Stomach (tissue), 8 donors: ENCODE measurements at regions not wholly inside any gene's neighbourhood (a gene's known extent, or its start where the extent isn't known, plus 50 kb on each side); places are given as distances from the start of the nearest gene placed in this dataset.

ENCODE experiments used
- DNase-seq, 2 donors: peaks; one replicate each; pipeline versions ENCODE4 v3.0.0 to v3.0.0-alpha.2; 2013 to 2019
- H3K27ac ChIP-seq, 5 donors: fragments of 200-600 bp in 4 of 5; sonication (generic) in 4 of 5; one replicate each; pipeline ENCODE4 v1.5.1; 2013 to 2019; ENCODE audit warnings: mild to moderate bottlenecking in 1 of 5, moderate library complexity in 1 of 5
- H3K27me3 ChIP-seq, 3 donors: fragments of 200-600 bp; sonication (generic); one replicate each; pipeline ENCODE4 v1.5.1; 2017 to 2019; ENCODE audit warnings: mixed run types in 1 of 3
- H3K36me3 ChIP-seq, 4 donors: fragments of 200-600 bp; sonication (generic); 1 replicate in 3 of 4; 2 replicates in 1 of 4; pipeline ENCODE4 v1.5.1; 2016 to 2019
- H3K4me1 ChIP-seq, 4 donors: fragments of 200-600 bp; sonication (generic); one replicate each; pipeline ENCODE4 v1.5.1; 2016 to 2019
- H3K4me3 ChIP-seq, 4 donors: fragments of 200-600 bp; sonication (generic) in 3 of 4; one replicate each; pipeline ENCODE4 v1.5.1; 2016 to 2019; ENCODE audit warnings: mild to moderate bottlenecking in 1 of 4
- H3K9me3 ChIP-seq, 4 donors: fragments of 200-600 bp; sonication (generic); one replicate each; pipeline ENCODE4 v1.5.1; 2016 to 2019
- EP300 ChIP-seq: sonication (generic); formaldehyde crosslinking; IDR thresholded peaks from one replicate; pipeline ENCODE4 v1.6.1; 2017; ENCODE audit warnings: antibody characterized with exemption
- POLR2A ChIP-seq, 4 donors: fragments of 450-650 bp; IDR thresholded peaks; one replicate each; pipeline ENCODE4 v1.6.1; 2016; ENCODE audit warnings: antibody characterized with exemption in 4 of 4, control low read depth in 2 of 4, mild to moderate bottlenecking in 1 of 4, moderate library complexity in 1 of 4
- POLR2AphosphoS5 ChIP-seq, 3 donors: sonication (generic); formaldehyde crosslinking; IDR thresholded peaks; one replicate each; pipeline ENCODE4 v1.6.1; 2016; ENCODE audit warnings: antibody characterized with exemption in 3 of 3
- WGBS, 5 donors: extraction: QIAGEN DNeasy Blood & Tissue Kit in 3 of 5; methylation state at CpG; one replicate each; pipeline versions ENCODE4 v1.1.5 to v1.1.7; 2013 to 2018; 5-methylcytosine and 5-hydroxymethylcytosine counted together
- intact Hi-C: fragments of 100-400 bp; cut with DNase I; formaldehyde crosslinking; loops from one replicate; pipeline ENCODE4 v1.15.1; 2023; ENCODE audit warnings: low total_unique reads
- TF ChIP-seq, protein P1 (sequence below), 7 experiments: fragments of 450-650 bp in 4 of 7; fragments of 200-600 bp in 3 of 7; sonication (generic) in 3 of 7; IDR thresholded peaks; one replicate each; pipeline ENCODE4 v1.5.1; 2016 to 2019; ENCODE audit warnings: antibody characterized with exemption in 7 of 7, control low read depth in 2 of 7, mild to moderate bottlenecking in 1 of 7
- donor health status: healthy with polysubstance abuse.
- donor health status: Bipolar disorder and iron deficiency.
- donor health status: healthy.

DNA sequence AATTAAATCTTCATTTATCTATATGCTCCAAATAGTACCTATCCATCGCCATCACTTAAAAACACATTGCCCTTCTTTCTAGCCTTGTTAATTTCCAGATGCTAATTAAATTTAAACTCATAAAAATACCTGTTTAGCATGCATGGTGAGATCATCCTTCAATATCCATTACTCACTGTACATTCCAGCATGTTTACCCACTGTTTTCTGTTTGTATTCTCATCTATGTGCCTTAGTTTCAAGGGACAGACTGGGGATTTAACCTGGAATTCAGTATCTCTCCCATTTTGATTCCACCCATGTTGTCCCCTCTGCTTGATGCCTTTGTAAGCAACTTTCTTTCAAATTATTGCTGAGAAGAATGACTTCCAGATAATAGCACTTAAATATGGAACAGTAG, 208.0 kb downstream of the SPTSSA start:
- 92 to 100% (median 98%) methylated on average over 1 of the region's 1 CpG for WGBS, 5 donors
- Histone ChIP-seq H3K4me3 (no peak overlapping the region), H3K27ac (no peak overlapping the region), H3K36me3 (no peaks in the 10 kb centered on the region), H3K4me1 (no peaks in the 10 kb centered on the region), H3K9me3 (no peaks in the 10 kb centered on the region), H3K27me3 (no peaks in the 10 kb centered on the region)
- no peak for DNase-seq
- no peak for TF ChIP-seq EP300
- TF ChIP-seq POLR2A (IDR thresholded peaks at IDR 0.05) = no peak
- TF ChIP-seq POLR2AphosphoS5 (IDR thresholded peaks at IDR 0.05) = no peak
- TF ChIP-seq, protein P1, sequence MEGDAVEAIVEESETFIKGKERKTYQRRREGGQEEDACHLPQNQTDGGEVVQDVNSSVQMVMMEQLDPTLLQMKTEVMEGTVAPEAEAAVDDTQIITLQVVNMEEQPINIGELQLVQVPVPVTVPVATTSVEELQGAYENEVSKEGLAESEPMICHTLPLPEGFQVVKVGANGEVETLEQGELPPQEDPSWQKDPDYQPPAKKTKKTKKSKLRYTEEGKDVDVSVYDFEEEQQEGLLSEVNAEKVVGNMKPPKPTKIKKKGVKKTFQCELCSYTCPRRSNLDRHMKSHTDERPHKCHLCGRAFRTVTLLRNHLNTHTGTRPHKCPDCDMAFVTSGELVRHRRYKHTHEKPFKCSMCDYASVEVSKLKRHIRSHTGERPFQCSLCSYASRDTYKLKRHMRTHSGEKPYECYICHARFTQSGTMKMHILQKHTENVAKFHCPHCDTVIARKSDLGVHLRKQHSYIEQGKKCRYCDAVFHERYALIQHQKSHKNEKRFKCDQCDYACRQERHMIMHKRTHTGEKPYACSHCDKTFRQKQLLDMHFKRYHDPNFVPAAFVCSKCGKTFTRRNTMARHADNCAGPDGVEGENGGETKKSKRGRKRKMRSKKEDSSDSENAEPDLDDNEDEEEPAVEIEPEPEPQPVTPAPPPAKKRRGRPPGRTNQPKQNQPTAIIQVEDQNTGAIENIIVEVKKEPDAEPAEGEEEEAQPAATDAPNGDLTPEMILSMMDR (IDR thresholded peaks at IDR 0.05) = no peak
- intact Hi-C loops = no loop called here

- intact Hi-C loops = no loop called here
- no peak for DNase-seq
- Histone ChIP-seq H3K27ac (no peak overlapping the region), H3K36me3 (no peaks in the 10 kb centered on the region), H3K4me3 (no peak overlapping the region), H3K4me1 (no peaks in the 10 kb centered on the region), H3K27me3 (no peaks in the 10 kb centered on the region), H3K9me3 (no peaks in the 10 kb centered on the region)
- WGBS, 5 donors = 40 to 65% (median 52%) methylated on average over 2 of the region's 2 CpGs
- TF ChIP-seq POLR2AphosphoS5 (IDR thresholded peaks at IDR 0.05) (no peak), POLR2A (IDR thresholded peaks at IDR 0.05) (no peak), EP300 (no peak)
- TF ChIP-seq, protein P1 (IDR thresholded peaks at IDR 0.05) = no peak
These were observed 209.8 kb downstream of the SPTSSA start for GRCh38 chr14:34252227-34252626.

GRCh38 chr14:34251662-34252061, 210.4 kb downstream of the SPTSSA start:
- Histone ChIP-seq H3K4me3 (no peak overlapping the region), H3K36me3 (no peaks in the 10 kb centered on the region), H3K4me1 (no peaks in the 10 kb centered on the region), H3K9me3 (no peaks in the 10 kb centered on the region), H3K27me3 (no peaks in the 10 kb centered on the region), H3K27ac (no peak overlapping the region)
- intact Hi-C loops = no loop called here
- DNase-seq = peak in 1 of 2 donors; percentile 18
- TF ChIP-seq POLR2A (IDR thresholded peaks at IDR 0.05) = no peak
- TF ChIP-seq POLR2AphosphoS5 (IDR thresholded peaks at IDR 0.05) = no peak
- TF ChIP-seq, protein P1 (IDR thresholded peaks at IDR 0.05) = no peak
- no peak for TF ChIP-seq EP300
- 60 to 80% (median 75%) methylated on average over 6 of the region's 6 CpGs for WGBS, 5 donors

DNA sequence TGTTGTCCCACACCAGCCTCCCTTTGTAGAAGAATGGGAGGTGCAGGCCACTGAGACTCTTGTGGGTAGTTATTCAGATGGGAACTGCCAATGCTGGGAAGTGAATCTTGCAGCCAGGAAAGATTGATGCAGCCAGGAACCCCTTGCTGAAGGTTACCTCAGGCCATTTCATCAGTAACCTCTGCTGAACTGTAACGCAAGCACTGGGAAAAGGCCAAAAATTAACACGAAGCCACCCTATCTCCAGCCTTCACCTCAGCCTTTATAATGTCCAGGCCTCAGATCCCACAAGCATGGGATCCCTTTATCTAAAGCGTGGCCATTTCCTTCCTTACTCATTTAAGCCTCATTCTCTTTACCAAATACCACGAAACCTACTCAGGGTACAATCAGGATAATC, 211.1 kb downstream of the SPTSSA start:
- Histone ChIP-seq H3K36me3 (no peaks in the 10 kb centered on the region), H3K9me3 (no peaks in the 10 kb centered on the region), H3K4me3 (no peak overlapping the region), H3K27me3 (no peaks in the 10 kb centered on the region), H3K4me1 (no peaks in the 10 kb centered on the region), H3K27ac (no peak overlapping the region)
- no peak for DNase-seq
- no peak for TF ChIP-seq POLR2AphosphoS5 (IDR thresholded peaks at IDR 0.05)
- no peak for TF ChIP-seq POLR2A (IDR thresholded peaks at IDR 0.05)
- TF ChIP-seq EP300 = no peak
- intact Hi-C loops = no loop called here
- WGBS, 5 donors = 75 to 87% (median 81%) methylated on average over 4 of the region's 4 CpGs

DNA sequence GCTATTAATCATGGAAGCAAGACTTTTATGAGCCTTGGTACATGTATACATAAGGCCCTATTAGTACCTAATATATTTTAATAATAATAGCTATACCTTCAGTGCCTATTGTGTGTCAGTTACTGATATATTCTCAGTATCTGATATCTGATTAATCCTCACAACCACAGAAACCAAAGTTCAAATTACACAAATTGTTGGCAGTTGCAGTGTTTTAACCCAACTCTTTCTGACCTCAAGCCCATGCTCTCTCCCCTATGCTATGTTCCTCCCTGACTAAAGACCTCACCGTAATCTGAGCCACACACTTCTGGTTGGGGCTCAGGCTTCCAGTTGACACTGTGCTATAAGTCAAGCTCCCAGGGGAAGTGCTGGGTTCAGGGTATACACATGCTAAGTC, 214.4 kb downstream of the SPTSSA start:
- WGBS, 5 donors = 0 to 44% (median 37%) methylated on average over 1 of the region's 1 CpG
- H3K4me1 ChIP-seq = no peaks in the 10 kb centered on the region

More for the DNA sequence above, 214.4 kb downstream of the SPTSSA start:
- TF ChIP-seq POLR2AphosphoS5 (IDR thresholded peaks at IDR 0.05) (no peak), POLR2A (IDR thresholded peaks at IDR 0.05) (no peak), EP300 (no peak)
- TF ChIP-seq, protein P1 (IDR thresholded peaks at IDR 0.05) = no peak
- H3K36me3 ChIP-seq = no peaks in the 10 kb centered on the region
- no peaks in the 10 kb centered on the region for H3K9me3 ChIP-seq
- no peak overlapping the region for H3K27ac ChIP-seq
- no peak for DNase-seq
- no peaks in the 10 kb centered on the region for H3K27me3 ChIP-seq
- H3K4me3 ChIP-seq = no peak overlapping the region
- intact Hi-C loops = no loop called here
